ENCODE measurements at regions not wholly inside any gene's neighbourhood (a gene's known extent, or its start where the extent isn't known, plus 50 kb on each side); places are given as distances from the start of the nearest gene placed in this dataset.

DNA sequence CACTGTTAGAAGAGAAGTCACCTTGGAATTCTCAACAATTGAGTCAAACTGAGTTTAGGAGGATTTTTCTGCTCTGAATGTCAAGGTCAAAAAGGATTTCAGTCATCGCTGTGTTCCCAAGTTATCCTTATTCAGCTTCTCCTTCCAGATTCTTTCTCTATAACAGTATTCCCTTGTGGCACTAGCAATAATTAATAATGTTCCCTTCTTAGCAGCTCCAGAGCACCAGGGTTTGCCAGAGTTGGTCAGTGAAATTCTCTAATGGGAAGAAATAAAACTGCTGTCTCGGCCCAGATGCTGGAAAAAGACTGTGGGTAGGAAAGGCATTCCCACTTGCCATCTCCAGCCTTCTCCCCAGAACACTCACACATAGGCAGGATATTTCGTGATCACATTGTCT, 836.0 kb upstream of the PIK3C3 start:
- Histone ChIP-seq H3K4me2 (no peak overlapping the region), H3K27ac (ENCODE audit: low read depth) (no peak overlapping the region), H3K4me1 (ENCODE audit: insufficient read depth) (peaks cover 5% of the 10 kb centered on the region; the same call in 1 of the 2 replicates), H3F3A (replicated peaks; ENCODE audit: low read depth) (no peaks in the 10 kb centered on the region), H4K20me1 (replicated peaks; ENCODE audit: insufficient read depth) (no peaks in the 10 kb centered on the region), H2AFZ (peak overlapping the region; percentile 79), H3K27me3 (ENCODE audit: insufficient read depth) (no peaks in the 10 kb centered on the region), H3K4me3 (no peak overlapping the region), H3K79me2 (replicated peaks; ENCODE audit: insufficient read depth) (no peaks in the 10 kb centered on the region), H3K36me3 (ENCODE audit: insufficient read depth) (no peaks in the 10 kb centered on the region), H3K9me2 (ENCODE audit: insufficient read depth) (peaks cover 6% of the 10 kb centered on the region; the same call in 1 of the 2 replicates)
- H3K9me3 Mint-ChIP-seq = no peaks in the 10 kb centered on the region
- no peak overlapping the region for H3K4me3 Mint-ChIP-seq
- no peak overlapping the region for H3K27ac Mint-ChIP-seq
- no peak for TF ChIP-seq ZNF114 (CRISPR knock-in tag; IDR thresholded peaks at IDR 0.05)
- TF ChIP-seq, protein P1, sequence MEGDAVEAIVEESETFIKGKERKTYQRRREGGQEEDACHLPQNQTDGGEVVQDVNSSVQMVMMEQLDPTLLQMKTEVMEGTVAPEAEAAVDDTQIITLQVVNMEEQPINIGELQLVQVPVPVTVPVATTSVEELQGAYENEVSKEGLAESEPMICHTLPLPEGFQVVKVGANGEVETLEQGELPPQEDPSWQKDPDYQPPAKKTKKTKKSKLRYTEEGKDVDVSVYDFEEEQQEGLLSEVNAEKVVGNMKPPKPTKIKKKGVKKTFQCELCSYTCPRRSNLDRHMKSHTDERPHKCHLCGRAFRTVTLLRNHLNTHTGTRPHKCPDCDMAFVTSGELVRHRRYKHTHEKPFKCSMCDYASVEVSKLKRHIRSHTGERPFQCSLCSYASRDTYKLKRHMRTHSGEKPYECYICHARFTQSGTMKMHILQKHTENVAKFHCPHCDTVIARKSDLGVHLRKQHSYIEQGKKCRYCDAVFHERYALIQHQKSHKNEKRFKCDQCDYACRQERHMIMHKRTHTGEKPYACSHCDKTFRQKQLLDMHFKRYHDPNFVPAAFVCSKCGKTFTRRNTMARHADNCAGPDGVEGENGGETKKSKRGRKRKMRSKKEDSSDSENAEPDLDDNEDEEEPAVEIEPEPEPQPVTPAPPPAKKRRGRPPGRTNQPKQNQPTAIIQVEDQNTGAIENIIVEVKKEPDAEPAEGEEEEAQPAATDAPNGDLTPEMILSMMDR (conservative IDR thresholded peaks at IDR 0.05; ENCODE audit: low read depth in 2 of 2) = no peak
- no peak for TF ChIP-seq ZNF331 (CRISPR knock-in tag; IDR thresholded peaks at IDR 0.05; ENCODE audit: low read depth)
- no peaks in the 10 kb centered on the region for H3K27me3 Mint-ChIP-seq (ENCODE audit: insufficient read depth, low read depth, poor library complexity)
- H3K36me3 Mint-ChIP-seq (ENCODE audit: low read depth) = no peaks in the 10 kb centered on the region
- ATAC-seq (no peak), DNase-seq (ENCODE audit: low spot score) (no peak)
- H3K4me1 Mint-ChIP-seq = peaks cover 7% of the 10 kb centered on the region; the same call in 2 of the 3 replicates

DNA sequence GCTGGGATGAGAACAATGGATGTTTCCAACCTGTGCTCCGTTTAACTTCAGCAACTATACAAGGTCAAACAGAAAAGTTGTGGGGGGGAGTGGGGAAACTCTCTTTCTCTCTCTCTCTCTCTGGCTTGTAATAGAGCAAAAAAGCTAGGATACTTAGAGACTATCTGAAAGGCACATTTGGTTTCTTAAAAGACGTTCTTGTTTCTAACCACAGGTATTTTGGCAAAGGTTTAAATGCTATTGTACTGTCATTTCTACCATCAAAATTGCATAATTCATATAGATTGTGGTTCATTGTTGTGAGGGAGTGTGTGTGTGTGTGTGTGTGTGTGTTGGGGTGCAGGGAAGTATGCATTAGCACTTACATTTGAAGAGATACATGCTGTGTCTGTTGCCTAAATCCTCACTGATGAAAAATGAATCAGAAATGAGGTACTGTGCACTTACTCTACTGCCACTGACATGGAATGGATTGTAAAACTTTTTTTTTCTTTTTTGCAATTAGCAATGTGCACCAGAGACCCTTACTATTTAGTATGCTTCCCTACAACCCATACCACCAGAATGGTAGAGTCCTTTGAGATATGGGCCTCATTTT, 841.0 kb upstream of the PIK3C3 start:
- Mint-ChIP-seq H3K9me3 (peaks cover 4% of the 10 kb centered on the region; the same call in 1 of the 3 replicates), H3K4me1 (peaks cover 9% of the 10 kb centered on the region; the same call in 2 of the 3 replicates), H3K27me3 (ENCODE audit: insufficient read depth, low read depth, poor library complexity) (peaks cover 3% of the 10 kb centered on the region), H3K36me3 (ENCODE audit: low read depth) (no peaks in the 10 kb centered on the region), H3K27ac (no peak overlapping the region; the same call in 1 of the 2 replicates), H3K4me3 (no peak overlapping the region)
- ATAC-seq (no peak), DNase-seq (ENCODE audit: low spot score) (no peak)
- H3K79me2 ChIP-seq (replicated peaks; ENCODE audit: insufficient read depth) = no peaks in the 10 kb centered on the region
- H2AFZ ChIP-seq = peak overlapping the region; percentile 8; the same call in 1 of the 2 replicates
- H4K20me1 ChIP-seq (replicated peaks; ENCODE audit: insufficient read depth) = no peaks in the 10 kb centered on the region
- H3K4me1 ChIP-seq (ENCODE audit: insufficient read depth) = peaks cover 7% of the 10 kb centered on the region; the same call in 1 of the 2 replicates
- H3K4me2 ChIP-seq = no peak overlapping the region
- H3K36me3 ChIP-seq (ENCODE audit: insufficient read depth) = no peaks in the 10 kb centered on the region
- TF ChIP-seq ZNF114 (CRISPR knock-in tag; IDR thresholded peaks at IDR 0.05) (no peak), ZNF462 (CRISPR knock-in tag; IDR thresholded peaks at IDR 0.05) (no peak), ETS1 (IDR thresholded peaks at IDR 0.05) (no peak), JUNB (IDR thresholded peaks at IDR 0.05; ENCODE audit: unreplicated experiment) (no peak)
- TF ChIP-seq, protein P1 (conservative IDR thresholded peaks at IDR 0.05; ENCODE audit: low read depth in 2 of 2) = no peak
- H3K27ac ChIP-seq (ENCODE audit: low read depth) = no peak overlapping the region
- peaks cover 8% of the 10 kb centered on the region; the same call in 1 of the 2 replicates for H3K9me2 ChIP-seq (ENCODE audit: insufficient read depth)
- no peak overlapping the region for H3K4me3 ChIP-seq
- no peaks in the 10 kb centered on the region for H3K27me3 ChIP-seq (ENCODE audit: insufficient read depth)
- H3F3A ChIP-seq (replicated peaks; ENCODE audit: low read depth) = no peaks in the 10 kb centered on the region

Measured in GM23338 (cell line).